ENCODE measurements at regions not wholly inside any gene's neighbourhood (a gene's known extent, or its start where the extent isn't known, plus 50 kb on each side); places are given as distances from the start of the nearest gene placed in this dataset.

- Histone ChIP-seq H3K4me3 (no peak overlapping the region), H3K27ac (no peak overlapping the region)
- DNase-seq (ENCODE audit: low spot score) = no peak
- TF ChIP-seq, protein P1, sequence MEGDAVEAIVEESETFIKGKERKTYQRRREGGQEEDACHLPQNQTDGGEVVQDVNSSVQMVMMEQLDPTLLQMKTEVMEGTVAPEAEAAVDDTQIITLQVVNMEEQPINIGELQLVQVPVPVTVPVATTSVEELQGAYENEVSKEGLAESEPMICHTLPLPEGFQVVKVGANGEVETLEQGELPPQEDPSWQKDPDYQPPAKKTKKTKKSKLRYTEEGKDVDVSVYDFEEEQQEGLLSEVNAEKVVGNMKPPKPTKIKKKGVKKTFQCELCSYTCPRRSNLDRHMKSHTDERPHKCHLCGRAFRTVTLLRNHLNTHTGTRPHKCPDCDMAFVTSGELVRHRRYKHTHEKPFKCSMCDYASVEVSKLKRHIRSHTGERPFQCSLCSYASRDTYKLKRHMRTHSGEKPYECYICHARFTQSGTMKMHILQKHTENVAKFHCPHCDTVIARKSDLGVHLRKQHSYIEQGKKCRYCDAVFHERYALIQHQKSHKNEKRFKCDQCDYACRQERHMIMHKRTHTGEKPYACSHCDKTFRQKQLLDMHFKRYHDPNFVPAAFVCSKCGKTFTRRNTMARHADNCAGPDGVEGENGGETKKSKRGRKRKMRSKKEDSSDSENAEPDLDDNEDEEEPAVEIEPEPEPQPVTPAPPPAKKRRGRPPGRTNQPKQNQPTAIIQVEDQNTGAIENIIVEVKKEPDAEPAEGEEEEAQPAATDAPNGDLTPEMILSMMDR (IDR thresholded peaks at IDR 0.05) = no peak
Measured at GRCh38 chr3:106399761-106400160, 530.9 kb upstream of the CBLB start.

- DNase-seq (ENCODE audit: low spot score) = no peak
- TF ChIP-seq, protein P1 (IDR thresholded peaks at IDR 0.05) = no peak
- Histone ChIP-seq H3K4me3 (no peak overlapping the region), H3K27ac (no peak overlapping the region)
Measured at GRCh38 chr3:106401666-106402490, 533.1 kb upstream of the CBLB start.

DNA sequence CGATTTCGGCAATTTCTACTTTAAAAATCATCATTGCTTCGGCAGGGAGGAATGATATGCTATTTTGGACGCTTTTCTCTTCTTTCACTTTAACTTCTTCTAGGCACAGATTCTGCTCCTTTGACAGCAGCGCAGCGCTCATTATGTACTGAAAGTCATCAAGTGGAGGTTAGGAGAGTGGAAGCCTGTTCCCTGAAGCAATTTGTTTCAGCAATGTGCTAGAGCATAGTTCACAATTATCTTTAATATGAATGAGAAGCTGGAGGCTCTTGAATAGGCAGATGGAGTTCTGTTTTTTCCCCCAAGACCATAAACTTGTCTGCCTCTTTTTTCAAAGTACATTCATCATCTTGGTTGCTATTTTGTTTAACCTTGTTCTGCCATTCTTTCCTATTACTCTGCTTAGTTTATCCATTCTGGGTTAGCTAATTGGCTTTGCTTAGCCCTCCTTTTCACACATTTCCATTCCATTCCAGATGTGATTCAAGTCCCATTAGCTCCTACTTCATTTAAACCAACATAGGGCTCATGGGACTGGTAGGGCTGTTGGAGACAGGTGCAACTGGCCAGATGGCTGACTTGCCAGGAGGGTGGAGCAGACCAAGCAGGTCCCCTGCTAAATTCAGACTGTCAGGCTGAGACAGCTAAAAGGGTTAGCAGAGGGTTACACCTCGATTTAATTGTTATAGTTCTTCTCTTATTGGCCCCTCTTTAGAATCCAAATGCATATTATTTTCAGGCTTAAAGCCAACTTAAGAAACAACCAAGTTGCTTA is 534.7 kb upstream of the CBLB start:
- no peak overlapping the region for H3K27ac ChIP-seq
- H3K4me3 ChIP-seq = no peak overlapping the region
- TF ChIP-seq, protein P1 (IDR thresholded peaks at IDR 0.05) = no peak
- no peak for DNase-seq (ENCODE audit: low spot score)

GRCh38 chr3:106413683-106414082 is 544.9 kb upstream of the CBLB start:
- DNase-seq (ENCODE audit: low spot score) = no peak
- Histone ChIP-seq H3K27ac (no peak overlapping the region), H3K4me3 (no peak overlapping the region)
- TF ChIP-seq, protein P1 (IDR thresholded peaks at IDR 0.05) = no peak

- no peak for DNase-seq (ENCODE audit: low spot score)
- TF ChIP-seq, protein P1 (IDR thresholded peaks at IDR 0.05) = no peak
- Histone ChIP-seq H3K4me3 (no peak overlapping the region), H3K27ac (no peak overlapping the region)
Measured at GRCh38 chr3:106420628-106421027, 551.8 kb upstream of the CBLB start.

DNA sequence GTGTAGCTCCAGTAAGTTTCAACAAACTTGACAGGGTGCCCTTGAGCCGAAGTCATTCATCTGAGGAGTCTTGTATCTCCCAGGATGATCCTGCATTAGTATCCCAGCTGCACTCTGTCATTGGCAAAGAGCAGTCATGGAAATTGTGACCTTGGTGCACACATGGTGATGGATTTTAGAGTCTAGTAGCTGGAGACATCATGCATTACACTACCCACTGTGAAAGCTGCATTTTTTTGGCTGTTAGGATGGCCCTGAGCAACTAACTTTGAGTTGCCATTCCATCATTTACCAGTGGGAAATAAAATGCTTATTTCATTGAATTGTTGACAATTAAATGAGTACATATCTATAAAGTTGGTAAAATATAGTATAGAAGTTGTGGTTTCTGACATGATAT is 552.6 kb upstream of the CBLB start:
- H3K27ac ChIP-seq = no peak overlapping the region
- DNase-seq (ENCODE audit: low spot score) = no peak
- no peak overlapping the region for H3K4me3 ChIP-seq
- TF ChIP-seq, protein P1 (IDR thresholded peaks at IDR 0.05) = no peak
